GM12865 (cell line): ENCODE measurements at regions not wholly inside any gene's neighbourhood (a gene's known extent, or its start where the extent isn't known, plus 50 kb on each side); places are given as distances from the start of the nearest gene placed in this dataset.
"Not testable (repeated sequence)": the region's sequence is repeated elsewhere in the genome, so short reads cannot be mapped to it uniquely, and the experiment has no call there.

ENCODE experiments used
- DNase-seq: peaks from one replicate; pipeline ENCODE4 v3.0.0; 2010; ENCODE audit warnings: low read depth
- H3K4me3 ChIP-seq: 2 replicates; pipeline ENCODE4 v1.5.1; 2011; ENCODE audit warnings: mild to moderate bottlenecking, low read depth, low read length, control low read depth
- TF ChIP-seq, protein P1 (sequence below): IDR thresholded peaks from 2 replicates; pipeline ENCODE4 v1.5.1; 2011; ENCODE audit warnings: low read length, control low read depth, low read depth, inconsistent platforms; ENCODE audit not compliant: insufficient read depth; ENCODE audit errors: missing control alignments

DNA sequence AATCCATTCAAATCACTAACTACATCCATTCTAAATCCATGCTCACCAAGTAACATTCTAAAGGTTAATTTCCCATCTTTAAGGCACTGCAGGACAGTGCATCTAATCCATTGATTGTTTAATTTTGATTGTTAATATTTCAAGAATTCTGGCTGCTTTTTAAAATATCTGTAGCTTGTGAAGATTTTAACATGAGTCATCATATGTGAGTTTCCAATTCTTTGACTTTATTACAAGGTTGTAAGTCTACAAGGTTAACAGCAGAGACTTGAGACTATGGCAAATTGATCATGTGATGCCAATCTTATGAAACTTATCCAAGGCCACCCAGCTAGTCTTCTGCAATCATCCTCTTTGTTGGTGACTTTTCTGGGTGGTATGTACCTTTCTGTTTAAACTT is 349.2 kb upstream of the ZC3H15 start:
- H3K4me3 ChIP-seq = no peak overlapping the region
- no peak for DNase-seq
- TF ChIP-seq, protein P1, sequence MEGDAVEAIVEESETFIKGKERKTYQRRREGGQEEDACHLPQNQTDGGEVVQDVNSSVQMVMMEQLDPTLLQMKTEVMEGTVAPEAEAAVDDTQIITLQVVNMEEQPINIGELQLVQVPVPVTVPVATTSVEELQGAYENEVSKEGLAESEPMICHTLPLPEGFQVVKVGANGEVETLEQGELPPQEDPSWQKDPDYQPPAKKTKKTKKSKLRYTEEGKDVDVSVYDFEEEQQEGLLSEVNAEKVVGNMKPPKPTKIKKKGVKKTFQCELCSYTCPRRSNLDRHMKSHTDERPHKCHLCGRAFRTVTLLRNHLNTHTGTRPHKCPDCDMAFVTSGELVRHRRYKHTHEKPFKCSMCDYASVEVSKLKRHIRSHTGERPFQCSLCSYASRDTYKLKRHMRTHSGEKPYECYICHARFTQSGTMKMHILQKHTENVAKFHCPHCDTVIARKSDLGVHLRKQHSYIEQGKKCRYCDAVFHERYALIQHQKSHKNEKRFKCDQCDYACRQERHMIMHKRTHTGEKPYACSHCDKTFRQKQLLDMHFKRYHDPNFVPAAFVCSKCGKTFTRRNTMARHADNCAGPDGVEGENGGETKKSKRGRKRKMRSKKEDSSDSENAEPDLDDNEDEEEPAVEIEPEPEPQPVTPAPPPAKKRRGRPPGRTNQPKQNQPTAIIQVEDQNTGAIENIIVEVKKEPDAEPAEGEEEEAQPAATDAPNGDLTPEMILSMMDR = no peak

DNA sequence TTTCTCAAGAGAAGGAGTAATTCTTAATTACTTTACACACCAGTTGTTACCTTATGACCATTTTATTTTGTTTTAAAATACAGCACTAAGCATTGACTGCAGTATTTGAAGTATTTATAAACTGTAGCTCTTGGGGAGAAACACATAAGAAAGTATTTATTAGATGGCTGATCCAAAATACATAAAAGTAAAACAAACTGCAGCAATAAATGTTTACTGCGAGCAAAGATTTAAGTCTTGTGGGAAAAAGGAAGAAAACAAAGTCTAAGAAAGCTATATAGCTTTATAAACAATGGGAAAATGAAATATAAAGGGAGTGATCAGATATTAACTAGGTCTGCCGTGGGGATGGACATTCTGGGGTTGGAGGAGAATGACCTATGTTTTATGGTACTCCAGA is 347.2 kb upstream of the ZC3H15 start:
- TF ChIP-seq, protein P1 = no peak
- no peak for DNase-seq
- H3K4me3 ChIP-seq = no peak overlapping the region

DNA sequence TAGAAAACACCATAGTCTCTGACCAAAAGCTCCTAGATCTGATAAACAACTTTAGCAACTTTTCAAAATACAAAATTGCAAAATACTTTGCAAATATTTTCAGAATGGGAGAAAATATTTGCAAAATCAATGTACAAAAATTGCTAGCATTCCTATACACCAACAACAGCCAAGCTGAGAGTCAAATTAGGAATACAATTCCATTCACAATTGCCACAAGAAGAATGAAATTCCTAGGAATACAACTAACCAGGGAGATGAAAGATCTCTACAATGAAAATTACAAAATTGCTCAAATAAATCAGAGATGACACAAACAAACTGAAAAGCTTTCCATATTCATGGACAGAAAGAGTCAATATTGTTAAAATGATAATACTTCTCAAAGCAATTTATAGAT is 327.0 kb upstream of the ZC3H15 start:
- TF ChIP-seq, protein P1 = no peak
- no peak for DNase-seq
- H3K4me3 ChIP-seq = no peak overlapping the region

DNA sequence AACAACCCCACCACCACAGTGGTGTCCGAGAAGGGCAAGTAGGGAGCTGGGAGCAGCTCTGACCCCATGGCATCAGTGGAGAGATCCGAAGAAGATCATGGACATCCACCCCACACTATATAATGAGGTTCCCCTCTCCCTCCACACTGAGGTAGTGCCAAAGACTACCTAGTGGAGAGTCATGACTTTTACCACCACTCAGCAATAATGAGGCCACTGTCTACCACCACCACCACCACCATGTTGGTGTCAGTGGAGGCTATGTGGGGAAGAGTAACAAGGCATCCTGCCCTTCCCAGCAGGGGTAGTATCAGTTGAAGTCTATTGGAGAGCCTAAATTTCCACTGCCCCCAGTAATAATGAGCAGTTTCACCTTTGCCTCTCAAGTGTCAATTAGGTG is 321.7 kb upstream of the ZC3H15 start:
- TF ChIP-seq, protein P1 = no peak
- H3K4me3 ChIP-seq = no peak overlapping the region
- no peak for DNase-seq

DNA sequence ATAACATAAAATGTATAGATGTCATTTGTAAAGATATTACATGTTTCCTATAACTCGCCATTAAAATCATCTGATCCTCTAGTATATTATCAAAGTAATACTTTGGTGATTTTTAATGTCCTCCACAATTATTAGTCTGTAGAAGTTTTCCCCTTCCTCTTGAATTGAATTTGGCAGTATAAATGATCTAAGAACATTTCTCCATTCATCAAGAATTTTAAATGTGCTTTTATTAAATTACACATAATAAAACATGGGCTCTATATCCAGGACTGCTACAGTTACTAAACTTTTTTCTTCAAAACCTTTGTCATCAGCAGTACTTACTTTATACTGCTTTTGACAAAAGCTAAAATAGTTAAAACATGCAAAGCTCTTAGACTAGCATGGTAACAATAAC is 315.4 kb upstream of the ZC3H15 start:
- no peak overlapping the region for H3K4me3 ChIP-seq
- DNase-seq = no peak
- TF ChIP-seq, protein P1 = no peak

DNA sequence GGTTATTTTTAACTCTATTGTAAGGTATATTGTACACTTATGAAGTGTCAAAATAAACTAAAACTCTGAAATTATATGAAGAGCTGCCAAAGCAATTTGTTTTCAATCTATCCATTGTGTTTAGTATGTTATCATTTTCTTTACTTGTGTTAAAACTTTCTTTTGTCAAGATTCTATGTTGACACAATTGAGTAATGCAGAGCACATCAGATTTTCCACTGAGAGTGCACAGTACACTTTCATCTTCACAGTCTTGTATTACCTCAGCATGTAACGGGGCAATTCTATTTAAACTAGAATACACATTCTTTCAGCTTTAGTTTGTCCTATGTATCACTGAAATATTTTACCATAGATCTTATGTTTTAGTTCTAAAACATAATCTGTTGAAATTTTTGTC is 304.4 kb upstream of the ZC3H15 start:
- no peak overlapping the region for H3K4me3 ChIP-seq
- TF ChIP-seq, protein P1 = no peak
- DNase-seq = no peak

DNA sequence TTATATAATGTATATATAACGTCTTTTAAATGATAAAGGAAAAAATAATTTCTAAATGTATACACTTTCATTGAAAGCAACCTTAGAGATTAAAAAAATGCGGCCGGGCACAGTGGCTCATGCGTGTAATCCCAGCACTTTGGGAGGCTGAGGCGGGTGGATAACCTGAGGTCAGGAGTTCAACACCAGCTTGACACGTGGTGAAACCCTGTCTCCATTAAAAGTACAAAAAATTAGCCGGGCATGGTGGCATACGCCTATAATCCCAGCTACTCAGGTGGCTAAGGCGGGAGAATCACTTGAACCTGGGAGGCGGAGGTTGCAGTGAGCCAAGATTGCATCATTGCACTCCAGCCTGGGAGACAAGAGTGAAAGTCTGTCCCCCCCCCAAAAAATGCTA is 303.7 kb upstream of the ZC3H15 start:
- H3K4me3 ChIP-seq, DNase-seq: not testable (repeated sequence)

DNA sequence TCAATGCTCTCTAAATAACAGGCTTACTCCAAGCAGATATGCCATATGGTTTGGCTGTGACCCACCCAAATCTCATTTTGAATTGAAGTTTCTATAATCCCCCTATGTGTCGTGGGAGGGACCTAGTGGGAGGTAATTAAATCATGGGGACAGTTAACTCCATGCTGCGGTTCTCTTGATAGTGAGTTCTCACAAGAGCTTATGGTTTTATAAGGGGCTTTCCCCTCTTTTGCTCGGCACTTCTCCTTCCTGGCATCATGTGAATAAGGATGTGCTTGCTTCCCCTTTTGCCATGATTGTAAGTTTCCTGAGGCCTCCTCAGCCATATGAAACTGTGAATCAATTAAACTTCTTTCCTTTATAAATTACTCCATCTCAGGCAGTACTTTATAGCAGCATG is 302.7 kb upstream of the ZC3H15 start:
- TF ChIP-seq, protein P1 = no peak
- DNase-seq = no peak
- no peak overlapping the region for H3K4me3 ChIP-seq
